Activated naive CD4-positive, alpha-beta T cell treated with anti-CD3 and anti-CD28 coated beads, Interleukin-2, amount 50 U/mL, for 72 hours (primary cell): ENCODE measurements at regions not wholly inside any gene's neighbourhood (a gene's known extent, or its start where the extent isn't known, plus 50 kb on each side); places are given as distances from the start of the nearest gene placed in this dataset.

Experiments
- ATAC-seq, 2 donors: fragments of 150-1000 bp; cut with Tn5 transposase; 2 replicates each; pipeline ENCODE4 v1.10.0; 2021; ENCODE audit warnings: mild to moderate bottlenecking in 2 of 2, moderate library complexity in 2 of 2
- DNase-seq, 2 donors: peaks; one replicate each; pipeline ENCODE4 v3.0.0; 2021 to 2022; ENCODE audit warnings: low spot score in 2 of 2
- H3K27ac Mint-ChIP-seq, 2 donors: one replicate each; pipeline ENCODE4 v1.8.0; 2022; ENCODE audit warnings: mild to moderate bottlenecking in 2 of 2, mixed read lengths in 2 of 2
- H3K36me3 Mint-ChIP-seq, 2 donors: one replicate each; pipeline ENCODE4 v1.8.0; 2022; ENCODE audit warnings: mixed read lengths in 2 of 2
- H3K9me3 Mint-ChIP-seq, 2 donors: one replicate each; pipeline ENCODE4 v1.8.0; 2022; ENCODE audit warnings: mixed read lengths in 2 of 2

DNA sequence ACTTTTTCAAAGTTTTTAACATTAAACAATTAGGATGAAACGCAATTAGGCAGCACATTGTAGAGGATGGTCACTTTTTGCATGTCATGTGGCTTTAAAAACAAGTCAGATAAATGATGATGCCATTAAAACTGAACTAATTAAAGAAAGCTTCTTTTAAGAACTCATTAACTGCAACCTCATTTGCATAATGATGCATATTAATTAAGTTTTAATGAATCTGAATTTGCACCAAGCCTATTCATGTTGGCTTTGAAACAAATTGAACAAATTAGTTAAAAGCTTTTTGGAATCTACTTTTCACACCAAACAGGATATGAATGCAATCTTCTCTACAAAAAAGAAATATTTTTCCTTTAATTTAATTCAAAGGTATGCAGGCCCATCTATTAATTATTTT lies 499.0 kb downstream of the VRK1 start:
- H3K27ac Mint-ChIP-seq: no peak overlapping the region
- ATAC-seq: no peak

GRCh38 chr14:97297100-97297499 lies 499.9 kb downstream of the VRK1 start:
- Mint-ChIP-seq H3K27ac (no peak overlapping the region), H3K36me3 (no peaks in the 10 kb centered on the region), H3K9me3 (no peaks in the 10 kb centered on the region)
- ATAC-seq (no peak), DNase-seq (no peak)

More for the DNA sequence above, 499.0 kb downstream of the VRK1 start:
- DNase-seq: no peak
- no peaks in the 10 kb centered on the region for H3K9me3 Mint-ChIP-seq
- H3K36me3 Mint-ChIP-seq: no peaks in the 10 kb centered on the region

- ATAC-seq: no peak
- H3K36me3 Mint-ChIP-seq: no peaks in the 10 kb centered on the region
- DNase-seq: no peak
- H3K9me3 Mint-ChIP-seq: no peaks in the 10 kb centered on the region
- H3K27ac Mint-ChIP-seq: no peak overlapping the region
Observed at GRCh38 chr14:97298331-97298730, 501.1 kb downstream of the VRK1 start.

- H3K9me3 Mint-ChIP-seq: no peaks in the 10 kb centered on the region
- no peak for DNase-seq
- no peak for ATAC-seq
- H3K27ac Mint-ChIP-seq: no peak overlapping the region
- H3K36me3 Mint-ChIP-seq: no peaks in the 10 kb centered on the region
Observed at GRCh38 chr14:97298736-97299135, 501.6 kb downstream of the VRK1 start.

DNA sequence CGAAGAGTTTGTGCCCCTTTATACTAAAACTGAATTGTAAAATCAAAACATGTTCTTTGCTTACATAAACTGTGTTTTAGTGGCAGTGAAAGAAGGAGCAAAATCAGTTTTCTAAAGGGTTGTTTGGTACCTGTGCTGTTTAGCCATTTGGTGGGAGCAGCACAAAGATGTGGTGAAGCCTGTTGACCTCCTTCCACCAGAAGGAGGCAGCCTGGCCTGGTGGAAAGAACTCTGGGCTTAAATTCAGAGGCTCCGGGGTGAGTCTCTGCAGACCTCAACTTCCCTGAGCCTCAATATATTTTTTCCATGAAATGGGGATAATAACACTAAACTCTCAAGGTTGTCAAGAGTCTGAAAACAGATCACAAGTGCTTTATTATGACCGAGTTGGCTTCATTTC lies 502.5 kb downstream of the VRK1 start:
- DNase-seq: peak in 1 of 2 donors; percentile 12
- no peaks in the 10 kb centered on the region for H3K36me3 Mint-ChIP-seq
- no peak overlapping the region for H3K27ac Mint-ChIP-seq
- no peaks in the 10 kb centered on the region for H3K9me3 Mint-ChIP-seq
- peak in 1 of 2 donors; percentile 40 for ATAC-seq

GRCh38 chr14:97301931-97302559 lies 504.9 kb downstream of the VRK1 start:
- no peaks in the 10 kb centered on the region for H3K9me3 Mint-ChIP-seq
- peak overlapping the region in 1 of 2 donors; percentile 6 for H3K27ac Mint-ChIP-seq
- peaks cover under 1% of the 10 kb centered on the region in 2 donors for H3K36me3 Mint-ChIP-seq
- ATAC-seq (no peak), DNase-seq (no peak)

- ATAC-seq: peak; percentile 65 to 76
- peak in 1 of 2 donors; percentile 44 for DNase-seq
- Mint-ChIP-seq H3K9me3 (peaks cover 0 to 11% of the 10 kb centered on the region in 2 donors), H3K27ac (peak overlapping the region; percentile 93 to 100), H3K36me3 (peaks cover 6 to 15% of the 10 kb centered on the region in 2 donors)
Observed at GRCh38 chr14:97306133-97306759, 509.1 kb downstream of the VRK1 start.

- peak; percentile 88 to 90 for ATAC-seq
- Mint-ChIP-seq H3K27ac (peak overlapping the region; percentile 93 to 100), H3K9me3 (peaks cover 0 to 11% of the 10 kb centered on the region in 2 donors), H3K36me3 (peaks cover 6 to 15% of the 10 kb centered on the region in 2 donors)
- DNase-seq: peak in 1 of 2 donors; percentile 39
Observed at GRCh38 chr14:97306760-97307246, 509.6 kb downstream of the VRK1 start.

DNA sequence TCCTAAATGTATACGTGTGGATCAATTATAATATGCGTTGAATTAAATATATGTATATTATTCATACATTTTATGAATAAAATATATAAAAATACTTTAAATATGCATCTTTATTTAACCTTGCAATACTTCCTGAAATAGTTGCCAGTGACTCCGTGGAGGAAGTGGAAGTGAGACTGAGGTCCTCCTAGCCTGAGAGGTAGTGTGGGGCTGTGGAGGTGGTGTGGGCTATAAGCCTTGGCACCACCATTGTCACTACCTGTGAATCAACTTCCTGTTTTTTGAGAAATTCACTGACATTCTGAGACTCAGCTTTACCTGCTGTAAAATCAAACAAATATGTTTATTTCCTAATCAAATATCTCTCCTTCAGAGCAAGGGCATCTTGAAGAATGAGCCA lies 514.2 kb downstream of the VRK1 start:
- DNase-seq: no peak
- ATAC-seq: no peak
- Mint-ChIP-seq H3K9me3 (peaks cover 9 to 29% of the 10 kb centered on the region in 2 donors), H3K27ac (no peak overlapping the region), H3K36me3 (peaks cover 12 to 34% of the 10 kb centered on the region in 2 donors)

- ATAC-seq (no peak), DNase-seq (no peak)
- H3K9me3 Mint-ChIP-seq: peaks cover 9 to 29% of the 10 kb centered on the region in 2 donors
- peaks cover 6 to 27% of the 10 kb centered on the region in 2 donors for H3K36me3 Mint-ChIP-seq
- peak overlapping the region in 1 of 2 donors; percentile 33 for H3K27ac Mint-ChIP-seq
Observed at GRCh38 chr14:97312910-97313309, 515.7 kb downstream of the VRK1 start.

DNA sequence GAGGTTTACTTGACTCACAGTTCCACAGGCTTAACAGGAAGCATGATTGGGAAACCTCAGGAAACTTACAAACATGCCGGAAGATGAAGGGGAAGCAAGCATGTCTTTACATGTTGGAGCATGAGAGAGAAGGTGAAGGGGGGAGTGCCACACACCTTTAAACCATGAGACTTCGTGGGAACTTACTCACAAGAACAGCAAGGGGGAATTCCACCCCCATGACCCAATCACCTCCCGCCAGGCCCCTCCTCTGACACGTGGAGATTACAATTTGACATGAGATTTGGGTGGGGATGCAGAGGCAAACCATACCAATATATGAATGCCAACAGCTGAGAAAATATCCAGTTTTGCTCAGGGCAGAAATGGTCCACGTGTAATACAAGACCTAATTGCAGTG lies 518.6 kb downstream of the VRK1 start:
- ATAC-seq: no peak
- Mint-ChIP-seq H3K36me3 (peaks cover 11 to 24% of the 10 kb centered on the region in 2 donors), H3K27ac (no peak overlapping the region), H3K9me3 (peaks cover 9 to 24% of the 10 kb centered on the region in 2 donors)
- no peak for DNase-seq

DNA sequence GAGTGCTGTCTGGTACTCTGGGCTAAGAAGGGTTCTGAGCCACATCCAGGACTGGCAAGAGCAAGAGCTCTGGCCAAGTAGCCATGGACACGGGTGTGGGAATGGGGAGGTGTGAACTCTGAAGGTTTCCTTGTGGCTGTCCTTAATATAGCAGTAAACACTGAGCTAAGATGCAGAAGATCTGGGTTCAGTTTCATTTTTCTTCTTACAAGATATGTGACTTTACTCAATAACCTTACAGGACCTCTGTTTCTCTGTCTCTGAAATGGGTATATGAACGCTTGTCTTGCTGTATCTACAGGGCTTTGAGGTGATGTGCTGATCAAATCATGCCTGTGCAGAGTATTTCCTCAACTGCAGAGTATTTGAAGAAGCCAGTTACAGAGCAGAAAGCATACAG lies 521.2 kb downstream of the VRK1 start:
- no peak overlapping the region for H3K27ac Mint-ChIP-seq
- no peak for DNase-seq
- no peak for ATAC-seq
- H3K9me3 Mint-ChIP-seq: peaks cover 7 to 27% of the 10 kb centered on the region in 2 donors
- peaks cover 11 to 22% of the 10 kb centered on the region in 2 donors for H3K36me3 Mint-ChIP-seq

DNA sequence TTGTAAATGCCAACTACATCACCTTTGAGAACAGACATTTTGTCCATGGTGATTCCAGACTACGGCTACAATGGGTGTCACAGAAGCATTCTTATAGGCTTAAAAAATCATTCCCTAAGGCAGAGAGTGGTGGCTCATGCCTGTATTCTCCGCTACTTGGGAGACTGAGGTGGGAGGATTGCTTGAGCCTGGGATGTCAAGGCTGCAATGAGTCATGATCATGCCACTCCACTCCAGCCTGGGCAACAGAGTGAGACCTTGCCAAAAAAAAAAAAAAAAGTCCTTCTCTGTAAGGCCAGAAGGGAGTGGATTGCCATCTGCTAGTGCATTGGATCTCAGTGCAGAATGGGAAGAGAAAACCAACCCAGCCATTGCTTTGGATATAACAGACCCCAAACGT lies 522.5 kb downstream of the VRK1 start:
- Mint-ChIP-seq H3K27ac (no peak overlapping the region), H3K36me3 (peaks cover 5 to 19% of the 10 kb centered on the region in 2 donors), H3K9me3 (peaks cover 0 to 24% of the 10 kb centered on the region in 2 donors)
- DNase-seq (no peak), ATAC-seq (no peak)

DNA sequence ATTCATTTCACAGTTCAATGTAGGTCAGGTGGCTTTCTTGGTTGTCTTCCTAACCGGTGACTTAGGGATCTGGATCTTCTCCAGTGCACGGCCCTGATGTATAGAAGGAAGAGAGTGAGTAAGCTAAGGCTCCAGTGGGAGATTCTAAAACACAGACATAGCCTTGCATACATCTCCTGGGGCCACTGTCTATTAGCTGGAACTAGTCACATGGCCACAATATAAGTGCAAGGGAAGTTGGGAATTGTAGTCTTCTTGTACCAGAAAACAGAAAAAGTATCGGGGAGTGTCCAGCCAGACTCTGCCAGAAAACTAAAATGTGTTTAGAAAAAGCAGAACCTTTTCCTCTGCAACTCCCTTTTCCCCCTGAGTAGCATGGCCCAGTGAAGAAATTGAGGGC lies 531.6 kb downstream of the VRK1 start:
- peaks cover 6 to 8% of the 10 kb centered on the region in 2 donors for H3K9me3 Mint-ChIP-seq
- H3K36me3 Mint-ChIP-seq: no peaks in the 10 kb centered on the region
- ATAC-seq (no peak), DNase-seq (no peak)
- H3K27ac Mint-ChIP-seq: no peak overlapping the region

DNA sequence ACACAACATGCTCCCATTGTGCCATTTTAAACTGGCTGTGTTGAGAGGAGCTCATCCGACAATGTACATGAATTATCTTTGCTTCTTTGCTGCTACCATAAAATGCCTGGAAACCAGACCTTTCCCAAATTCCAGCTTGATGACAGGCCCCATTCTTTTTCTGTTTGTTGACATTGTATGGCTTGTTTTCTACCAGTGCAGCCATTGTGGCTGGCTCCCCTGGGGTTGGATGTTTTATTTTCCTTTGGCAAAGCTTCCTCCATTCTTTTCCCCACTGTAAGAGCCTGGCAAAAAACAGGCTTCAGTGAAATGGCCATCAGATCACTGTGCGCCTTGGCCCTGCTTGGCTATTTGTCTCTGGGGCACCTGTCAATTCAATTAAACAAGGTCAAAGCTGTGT lies 532.5 kb downstream of the VRK1 start:
- Mint-ChIP-seq H3K36me3 (no peaks in the 10 kb centered on the region), H3K27ac (no peak overlapping the region), H3K9me3 (peaks cover 6 to 8% of the 10 kb centered on the region in 2 donors)
- ATAC-seq: no peak
- no peak for DNase-seq

DNA sequence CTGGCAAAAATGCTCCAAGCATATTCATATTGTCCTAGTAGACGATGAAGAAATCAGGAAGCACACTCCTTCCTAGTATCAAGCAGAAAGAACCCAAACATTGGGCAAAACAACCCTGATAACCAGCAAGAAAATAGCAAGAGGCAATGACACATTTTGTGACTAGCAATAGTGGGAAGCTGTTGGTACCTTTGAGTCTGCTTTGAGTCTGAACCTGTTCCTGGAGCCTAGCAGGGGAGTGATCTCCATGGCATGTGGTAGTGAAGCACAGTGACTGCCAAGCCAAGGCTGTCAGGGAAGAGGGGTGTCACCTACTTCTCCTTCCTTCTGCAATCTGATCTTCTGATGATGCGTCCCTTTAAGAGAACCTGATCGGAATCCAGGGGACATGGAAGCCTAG lies 533.9 kb downstream of the VRK1 start:
- DNase-seq: no peak
- ATAC-seq: peak in 1 of 2 donors; percentile 26
- Mint-ChIP-seq H3K27ac (peak overlapping the region in 1 of 2 donors; percentile 90), H3K9me3 (peaks cover 6 to 13% of the 10 kb centered on the region in 2 donors), H3K36me3 (peaks cover 0 to 10% of the 10 kb centered on the region in 2 donors)

DNA sequence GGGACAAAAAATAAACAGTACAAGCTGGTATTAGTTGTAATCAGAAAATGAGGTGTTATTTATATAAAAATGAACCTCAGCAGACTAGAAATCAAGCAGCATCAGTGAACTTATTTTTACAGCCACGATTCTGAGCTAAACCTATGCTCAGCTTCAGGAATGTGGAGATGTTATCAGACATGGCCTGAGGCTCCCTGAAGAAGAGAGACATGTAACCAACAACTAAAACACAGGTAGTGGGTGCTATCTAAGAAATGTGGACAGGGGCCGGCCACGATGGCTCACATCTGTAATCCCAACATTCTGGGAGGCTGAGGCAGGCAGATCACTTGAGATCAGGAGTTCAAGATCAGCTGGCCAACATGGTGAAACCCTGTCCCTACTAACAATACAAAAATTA lies 534.3 kb downstream of the VRK1 start:
- Mint-ChIP-seq H3K27ac (peak overlapping the region; percentile 67 to 90), H3K36me3 (peaks cover 0 to 11% of the 10 kb centered on the region in 2 donors), H3K9me3 (peaks cover 6 to 11% of the 10 kb centered on the region in 2 donors)
- no peak for DNase-seq
- peak in 1 of 2 donors; percentile 7 for ATAC-seq
